Fibroblast of skin of left biceps (primary cell): ENCODE measurements at regions not wholly inside any gene's neighbourhood (a gene's known extent, or its start where the extent isn't known, plus 50 kb on each side); places are given as distances from the start of the nearest gene placed in this dataset.
"Not testable (repeated sequence)": the region's sequence is repeated elsewhere in the genome, so short reads cannot be mapped to it uniquely, and the experiment has no call there.

Experiments used
- DNase-seq, 2 experiments: peaks; one replicate each; pipeline ENCODE4 v3.0.0-alpha.2; 2013; ENCODE audit warnings: low read depth in 2 of 2

DNA sequence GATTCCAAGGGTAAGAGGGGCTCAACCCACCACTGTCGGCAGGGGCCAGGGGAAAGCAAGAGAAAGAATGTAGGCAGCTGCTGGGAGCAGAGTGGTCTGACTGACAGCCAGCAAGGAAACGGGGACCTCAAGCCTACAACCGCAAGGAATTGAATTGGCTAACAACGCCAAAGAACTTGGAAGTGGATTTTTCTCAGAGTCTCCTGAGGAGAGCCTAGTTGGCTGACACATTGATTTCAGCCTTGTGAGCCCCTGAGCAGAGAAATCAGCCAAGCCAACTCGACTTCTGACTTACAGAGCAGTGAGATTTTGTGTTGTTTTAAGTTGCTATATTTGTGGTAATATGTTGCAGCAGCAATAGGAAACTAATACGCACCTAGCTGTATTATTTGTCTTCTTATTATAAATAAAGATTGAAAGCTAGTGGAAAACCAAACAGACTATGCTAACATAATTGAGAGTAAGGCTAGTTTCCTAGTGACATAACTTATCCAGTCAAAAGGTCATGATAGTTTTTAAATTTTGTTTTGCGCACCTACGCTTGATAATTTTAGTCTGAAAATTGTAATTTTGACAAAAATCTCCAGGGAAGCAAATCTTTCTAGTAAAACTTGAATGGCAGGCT lies 145.8 kb upstream of the HCCS start:
- DNase-seq = no peak

DNA sequence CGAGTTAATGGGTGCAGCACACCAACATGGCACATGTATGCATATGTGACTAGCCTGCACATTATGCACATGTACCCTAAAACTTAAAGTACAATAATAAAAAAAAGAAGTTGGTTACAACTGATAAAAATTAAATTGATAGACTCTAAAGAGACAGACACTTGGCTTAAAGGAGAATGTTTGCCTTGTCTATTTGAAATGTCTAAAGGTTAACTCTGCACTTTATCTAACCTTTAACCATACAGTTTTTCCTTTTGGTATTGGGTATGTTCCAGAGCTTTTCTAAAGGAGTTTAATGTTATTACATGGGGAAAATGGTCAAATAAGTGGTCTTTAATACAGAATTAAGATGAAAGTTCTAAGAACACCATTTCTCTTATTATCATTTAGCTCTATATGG lies 145.1 kb upstream of the HCCS start:
- DNase-seq = no peak

DNA sequence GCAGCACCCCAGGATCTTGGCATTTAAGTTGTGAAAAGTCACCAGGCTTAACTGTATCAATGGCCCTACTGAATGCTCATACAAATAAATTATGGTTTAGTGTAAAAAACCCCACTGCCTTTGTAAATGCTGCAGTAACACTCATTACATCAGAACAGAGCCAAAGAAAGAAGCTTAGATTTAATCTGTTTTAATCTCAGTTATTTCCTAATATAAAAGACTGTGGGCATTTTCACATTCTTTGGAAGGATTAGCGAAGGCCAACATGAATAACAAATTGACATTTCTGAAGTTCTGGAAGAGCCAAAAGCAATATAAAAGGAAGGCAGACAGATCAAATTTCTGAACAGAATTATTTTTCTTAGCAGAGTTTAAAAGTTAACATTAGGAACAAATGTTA lies 140.0 kb upstream of the HCCS start:
- no peak for DNase-seq

DNA sequence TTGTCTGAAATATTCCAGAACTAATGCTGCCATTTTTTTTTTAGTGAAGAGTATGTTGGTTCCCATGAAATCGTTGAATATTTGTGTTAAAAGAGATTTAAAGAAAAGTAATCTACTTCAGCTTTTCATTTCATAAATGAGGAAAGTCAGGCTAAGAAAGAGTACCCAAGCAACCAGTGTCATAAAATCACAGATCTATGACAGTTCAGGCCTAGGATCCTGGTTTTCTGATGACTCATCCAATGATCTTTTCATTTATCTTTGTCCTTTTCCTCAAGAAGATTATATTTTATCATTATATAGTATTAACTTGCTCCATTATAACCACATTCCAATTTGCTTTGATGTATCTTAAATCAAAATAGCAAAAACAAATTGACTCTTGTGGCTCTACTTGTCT lies 139.4 kb upstream of the HCCS start:
- DNase-seq = no peak

DNA sequence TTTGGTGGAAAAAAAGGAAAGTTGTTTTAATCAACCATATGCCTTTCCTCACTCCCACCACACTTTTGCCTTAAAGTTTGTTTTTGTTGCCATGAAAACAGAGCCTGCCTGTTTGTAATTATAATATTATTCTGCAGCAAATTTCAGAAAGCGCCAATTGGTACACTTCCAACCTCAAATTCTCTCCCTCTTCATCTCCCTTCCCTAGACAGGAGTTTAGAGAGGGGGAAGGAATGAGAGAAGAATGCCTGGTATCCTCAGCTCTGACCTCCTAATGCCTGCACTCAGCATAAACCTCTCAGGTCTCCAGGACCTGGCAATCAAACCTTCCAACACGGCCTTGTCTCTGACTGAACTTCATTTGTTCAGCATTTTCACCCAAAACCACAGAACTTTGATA lies 138.4 kb upstream of the HCCS start:
- DNase-seq = peak; percentile 68 to 76

DNA sequence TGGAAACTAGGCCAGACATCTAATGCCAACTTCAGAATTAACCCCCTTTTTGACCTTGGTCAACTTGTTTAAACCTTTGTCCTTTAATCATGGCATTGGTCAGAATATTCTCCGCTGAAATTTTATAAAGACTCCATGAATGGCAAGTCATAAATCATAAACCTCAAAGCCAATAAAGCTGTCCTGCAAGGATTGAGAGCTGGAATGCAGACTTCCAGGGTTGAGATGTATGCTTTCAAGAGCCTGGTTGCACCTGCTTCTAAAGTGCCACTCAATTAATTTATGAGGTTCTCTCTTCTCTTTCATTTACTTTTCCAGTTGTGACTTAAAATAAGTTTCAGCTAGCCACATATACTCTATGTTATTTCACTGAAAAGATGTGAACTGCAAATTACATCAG lies 136.2 kb upstream of the HCCS start:
- DNase-seq = no peak

DNA sequence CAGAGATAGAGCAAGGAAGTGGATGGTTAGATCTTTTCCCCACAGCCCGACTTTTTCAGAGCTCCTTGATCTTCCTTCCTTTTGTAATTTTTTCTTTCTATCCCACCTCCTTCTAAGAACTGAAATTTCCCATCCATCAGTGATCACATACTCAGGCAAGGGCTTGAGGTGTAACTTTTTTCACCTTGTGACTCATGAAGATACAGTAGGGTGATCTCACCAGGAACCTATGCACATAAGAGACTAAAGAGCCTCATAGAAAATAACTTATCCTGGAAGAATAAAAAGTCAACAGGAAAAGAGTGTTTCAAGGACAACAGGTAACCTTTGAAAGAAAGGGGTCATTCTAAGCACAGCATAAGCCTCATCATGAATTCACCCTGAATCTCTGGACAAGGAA lies 131.2 kb upstream of the HCCS start:
- DNase-seq = no peak

DNA sequence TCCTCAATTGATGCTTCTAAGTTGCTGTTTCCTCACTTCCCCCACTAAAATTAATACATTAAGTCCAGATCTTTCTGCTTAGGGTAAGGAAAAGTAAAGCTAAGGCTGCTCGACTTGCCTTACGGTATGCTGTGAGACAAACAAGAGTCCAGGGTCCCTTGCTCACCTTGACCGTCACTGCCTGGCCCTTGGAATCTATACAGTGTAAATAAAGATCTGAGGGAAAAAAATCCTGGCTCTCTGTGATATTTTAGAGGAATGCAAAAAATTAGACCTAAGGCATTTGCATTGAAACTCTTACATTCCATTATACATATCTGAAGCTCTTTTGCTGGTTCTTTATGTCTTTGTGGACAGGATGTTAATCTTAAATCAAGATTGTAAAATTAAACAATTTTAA lies 129.6 kb upstream of the HCCS start:
- no peak for DNase-seq

DNA sequence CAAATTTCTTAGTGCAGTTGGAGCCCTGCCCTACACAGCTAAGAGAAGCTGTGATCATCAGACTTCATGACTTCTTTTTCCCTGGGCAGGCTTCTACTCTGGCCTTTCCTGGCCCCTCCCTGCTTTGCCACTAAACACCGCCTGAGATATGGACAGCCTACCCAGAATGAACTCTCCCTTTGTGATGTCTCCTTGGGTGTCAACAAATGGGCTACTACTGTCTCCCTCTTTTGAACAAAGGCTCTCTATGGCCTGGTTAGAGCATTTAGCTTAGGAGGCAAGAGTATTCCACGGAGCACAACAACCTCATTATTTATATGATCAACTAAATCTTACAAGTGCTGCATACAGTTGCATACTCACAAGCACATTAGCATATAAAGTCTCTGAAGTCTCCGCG lies 127.6 kb upstream of the HCCS start:
- no peak for DNase-seq

DNA sequence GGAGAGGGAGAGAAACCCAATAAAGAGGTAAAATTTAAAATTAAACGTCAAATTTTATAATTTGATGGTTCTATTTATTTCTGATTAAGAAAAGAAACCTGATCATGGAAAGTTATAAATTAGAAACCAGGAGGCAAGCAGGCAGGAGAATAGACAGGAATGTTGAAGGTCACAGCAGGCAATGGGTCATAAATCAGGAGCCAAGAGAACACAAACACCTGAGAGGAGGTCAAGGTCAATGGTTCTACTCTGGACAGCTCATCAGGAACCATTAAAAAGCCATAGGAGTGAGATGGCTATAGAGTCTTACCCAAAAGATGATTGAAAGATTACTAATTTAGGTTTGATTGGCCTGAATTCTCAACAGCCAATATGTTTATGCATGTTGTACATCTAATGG lies 126.9 kb upstream of the HCCS start:
- no peak for DNase-seq

DNA sequence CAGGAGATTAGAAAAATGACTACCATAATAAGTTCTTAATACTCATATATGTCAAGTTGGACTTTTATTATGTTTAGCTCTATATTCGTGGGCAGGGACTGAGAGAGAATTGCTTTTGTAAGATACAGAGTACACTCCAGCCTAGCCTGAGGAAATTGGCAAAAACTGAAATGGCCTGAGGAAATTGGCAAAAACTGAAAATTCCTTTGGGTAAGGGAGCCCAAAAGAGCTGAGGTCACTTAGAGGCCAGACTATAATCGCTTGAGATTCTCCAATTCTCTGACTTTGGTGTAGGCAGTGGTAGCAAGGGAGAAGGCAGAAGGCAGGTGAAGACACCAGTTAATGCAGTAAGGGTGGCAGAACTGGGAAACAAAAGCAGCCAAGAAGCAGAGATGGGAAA lies 124.5 kb upstream of the HCCS start:
- DNase-seq = no peak

DNA sequence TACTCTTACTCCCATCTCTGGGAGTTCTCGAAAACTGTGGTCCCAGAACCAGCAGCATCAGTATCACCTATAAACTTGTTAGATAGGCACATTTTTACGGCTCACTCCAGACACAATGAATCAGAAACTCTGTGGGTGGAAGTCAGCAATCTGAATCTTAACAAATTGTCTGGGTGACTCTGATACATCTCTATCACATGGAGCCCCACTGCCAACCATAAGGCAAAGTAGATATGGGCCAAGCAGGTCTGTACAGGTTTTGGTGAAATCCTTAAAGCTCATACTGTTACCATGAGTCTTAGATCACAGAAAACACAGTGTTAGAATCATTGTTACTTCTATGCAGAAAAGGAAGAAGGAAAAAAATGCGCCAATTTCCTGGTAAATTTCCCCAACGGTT lies 122.5 kb upstream of the HCCS start:
- DNase-seq = no peak

DNA sequence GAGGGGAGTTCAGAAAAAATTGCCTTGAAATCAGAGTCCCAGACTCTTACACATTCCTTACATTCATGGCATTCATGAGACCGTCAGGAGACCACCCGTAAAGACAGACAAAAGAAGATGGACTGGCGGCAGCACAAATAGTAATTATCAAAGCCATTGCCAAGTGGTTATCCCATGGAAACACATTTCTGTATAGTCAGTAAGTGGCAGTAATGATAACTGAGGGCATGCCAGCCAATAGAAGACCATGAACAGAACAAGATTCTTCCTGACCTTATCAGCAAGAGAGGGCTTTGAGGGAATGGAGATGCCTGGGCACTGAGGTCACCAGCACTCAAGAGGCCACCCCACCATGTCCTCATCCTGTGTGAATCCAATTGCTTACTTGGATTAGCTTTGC lies 121.7 kb upstream of the HCCS start:
- no peak for DNase-seq

DNA sequence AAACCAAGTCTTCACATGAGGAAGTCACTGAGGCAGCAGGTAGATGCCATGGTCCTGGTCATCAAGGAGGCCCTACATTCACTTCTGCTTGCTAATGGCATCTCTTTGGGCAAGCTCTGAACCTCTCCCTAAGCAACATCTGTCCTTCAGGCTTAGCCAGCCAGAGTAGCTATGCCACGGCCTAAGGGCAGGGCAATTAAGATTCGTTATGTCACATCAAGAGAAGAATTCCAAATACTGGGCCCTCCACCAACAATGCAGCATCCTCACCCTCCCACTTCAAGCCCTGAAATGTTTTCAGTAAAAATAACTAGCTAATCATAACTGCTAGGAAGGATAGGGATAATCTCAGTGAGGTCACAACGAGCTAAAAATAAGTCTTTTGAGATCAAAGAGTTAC lies 120.7 kb upstream of the HCCS start:
- no peak for DNase-seq

DNA sequence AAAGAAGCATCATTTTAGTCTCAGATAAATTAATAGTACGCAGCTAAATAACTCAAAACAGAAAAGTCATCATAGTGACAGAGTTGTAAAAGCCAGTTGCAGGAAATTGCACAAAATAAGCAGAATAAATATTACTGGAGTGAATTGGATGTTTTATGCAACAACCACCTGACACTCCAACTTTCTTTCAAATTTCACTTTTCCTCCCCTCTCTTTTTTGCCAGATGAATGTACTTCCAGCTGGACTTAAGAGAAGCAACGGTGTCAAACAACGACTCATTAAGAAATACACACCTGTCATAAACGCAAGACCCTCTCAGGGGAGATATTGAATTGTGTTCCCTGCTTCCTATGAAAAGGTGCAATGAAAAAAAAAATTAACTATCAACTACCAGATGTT lies 120.2 kb upstream of the HCCS start:
- no peak for DNase-seq

DNA sequence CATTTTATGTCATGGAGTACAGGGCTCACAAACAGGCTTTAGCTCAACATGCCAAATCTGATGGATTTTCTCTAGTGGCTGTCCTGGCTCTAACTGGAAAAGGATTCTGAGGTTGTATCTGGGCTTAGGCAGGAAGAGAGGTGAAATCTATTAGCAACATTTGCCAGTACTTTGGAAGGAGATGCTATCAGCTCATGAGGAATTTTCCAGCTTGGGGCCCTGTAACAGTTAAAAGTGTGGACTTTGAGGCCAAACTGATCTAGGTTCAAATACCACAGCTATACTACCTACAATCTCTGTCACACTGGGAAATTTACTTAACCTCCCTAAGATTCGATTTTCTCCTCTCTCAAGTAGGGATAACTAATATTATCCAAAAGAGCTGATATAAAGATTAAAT lies 119.0 kb upstream of the HCCS start:
- DNase-seq = no peak

DNA sequence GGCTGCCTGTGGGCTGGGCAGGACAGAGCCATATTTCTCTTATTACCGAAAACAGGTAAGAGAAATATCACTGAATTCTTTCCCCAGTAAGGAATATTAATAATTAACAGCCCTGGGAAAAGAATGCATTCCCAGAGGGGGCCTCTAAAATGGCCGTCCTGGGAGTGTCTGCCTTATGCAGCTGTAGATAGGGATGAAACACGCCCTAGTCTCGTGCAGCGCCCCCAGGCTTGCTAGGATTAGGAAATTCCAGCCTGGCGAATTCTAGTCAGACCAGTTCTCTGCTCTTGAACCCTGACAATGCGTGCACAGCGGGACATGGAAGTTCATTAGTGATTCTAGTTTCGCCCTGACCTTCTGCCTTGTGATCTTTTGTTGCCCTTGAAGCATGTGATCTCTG lies 104.1 kb upstream of the HCCS start:
- not testable (repeated sequence) for DNase-seq

DNA sequence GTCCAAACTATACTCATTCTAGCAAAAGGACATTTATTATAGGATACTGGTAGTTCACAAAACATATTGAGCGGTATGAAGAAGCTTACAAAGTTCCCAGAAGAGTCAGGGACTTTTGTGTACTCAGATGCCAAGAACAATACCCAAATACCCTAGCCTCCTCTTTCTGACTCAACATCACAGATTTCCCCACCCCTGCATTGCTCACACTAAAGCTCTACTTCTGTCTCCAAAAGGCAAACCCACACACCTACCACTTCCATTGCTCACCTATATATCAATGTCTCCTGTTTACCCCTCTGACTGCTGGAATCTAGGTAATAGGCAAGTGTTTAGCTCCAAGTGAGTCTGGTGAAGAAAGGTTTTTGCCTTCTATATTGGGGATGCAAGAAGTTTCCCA lies 100.7 kb upstream of the HCCS start:
- no peak for DNase-seq

DNA sequence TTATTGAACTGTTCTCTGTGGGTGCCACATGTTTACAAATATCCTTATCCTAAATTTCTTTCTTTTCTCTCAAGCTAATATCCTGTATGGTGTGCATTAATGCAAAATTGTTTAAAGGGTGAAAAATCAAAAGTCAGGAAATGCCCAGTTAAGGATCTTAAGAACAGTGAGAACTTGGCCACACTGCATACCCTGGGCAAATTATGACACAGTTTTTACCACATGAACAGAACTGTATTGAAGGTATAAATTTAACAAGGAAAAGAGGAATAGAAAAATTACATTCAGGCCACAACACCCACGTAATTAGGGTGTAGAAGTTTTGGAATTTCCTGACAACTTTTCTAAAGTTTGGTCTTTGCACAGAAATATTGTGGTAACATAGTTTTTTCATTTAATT lies 94.4 kb upstream of the HCCS start:
- DNase-seq = no peak

DNA sequence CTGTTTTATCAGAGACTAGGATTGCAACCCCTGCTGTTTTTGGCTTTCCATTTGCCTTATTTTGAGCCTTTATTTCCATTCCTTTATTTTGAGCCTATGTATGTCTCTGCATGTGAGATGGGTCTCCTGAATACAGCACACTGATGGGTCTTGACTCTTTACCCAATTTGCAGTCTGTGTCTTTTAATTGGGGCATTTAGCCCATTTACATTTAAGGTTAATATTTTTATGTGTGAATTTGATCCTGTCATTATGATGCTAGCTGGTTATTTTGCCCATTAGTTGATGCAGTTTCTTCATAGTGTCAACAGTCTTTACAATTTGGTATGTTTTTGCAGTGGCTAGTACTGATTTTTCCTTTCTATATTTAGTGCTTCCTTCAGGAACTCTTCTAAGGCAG lies 88.5 kb upstream of the HCCS start:
- DNase-seq = not testable (repeated sequence)

DNA sequence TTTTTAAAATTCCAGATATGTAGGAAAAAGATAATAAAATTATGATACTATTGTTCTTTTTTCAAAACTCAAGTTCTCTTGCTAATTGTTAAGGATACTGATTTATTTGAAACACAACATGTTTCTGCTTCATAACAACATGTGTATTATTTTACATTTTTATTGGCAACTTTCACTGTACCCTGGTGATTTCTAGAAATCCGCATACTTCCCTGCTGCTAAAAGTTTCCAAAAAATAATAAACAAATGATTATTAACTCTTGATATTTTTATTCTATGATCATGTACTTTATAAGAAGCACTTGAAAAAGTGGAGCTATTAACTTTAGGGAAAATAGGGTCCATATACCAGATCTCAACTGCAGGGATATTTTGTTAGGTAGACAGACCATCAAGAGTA lies 71.2 kb upstream of the HCCS start:
- DNase-seq = no peak

DNA sequence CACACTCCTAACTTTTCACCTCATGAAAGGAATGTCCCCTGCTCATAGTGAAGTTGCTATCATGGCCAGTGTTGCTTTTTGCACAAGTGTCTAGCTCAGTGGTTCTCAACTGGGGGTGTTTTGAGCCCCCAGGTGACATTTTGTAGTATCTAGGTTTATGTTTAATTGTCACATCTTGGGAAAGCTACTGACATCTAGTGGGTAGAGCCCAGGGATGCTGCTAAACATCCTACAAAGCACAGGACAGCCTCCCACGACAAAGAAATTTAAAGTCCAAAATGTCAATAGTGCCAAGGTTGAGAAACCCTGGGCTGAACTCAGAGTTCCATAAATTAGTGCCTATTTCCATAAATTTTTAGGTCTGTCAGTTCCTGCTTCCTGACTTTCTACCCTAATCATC lies 70.7 kb upstream of the HCCS start:
- DNase-seq = no peak

DNA sequence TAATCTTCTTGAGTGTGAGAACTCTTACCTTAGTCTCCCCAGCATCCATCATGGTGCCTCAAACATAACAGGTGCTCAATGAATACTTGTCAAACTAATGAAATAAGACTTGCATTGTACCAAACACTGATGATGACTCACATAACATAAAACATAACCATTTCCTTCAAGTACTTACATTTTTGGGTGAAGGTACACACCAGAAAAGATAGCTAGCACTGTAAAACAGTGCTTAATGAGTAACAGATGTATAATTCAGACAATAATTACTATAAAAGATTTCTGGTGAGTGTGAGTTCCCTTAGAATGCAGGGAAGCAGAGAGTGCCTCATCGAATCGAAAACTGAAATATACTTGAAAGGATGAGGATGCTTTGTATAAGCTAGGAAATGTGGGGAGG lies 70.1 kb upstream of the HCCS start:
- peak in 1 of 2 experiments; percentile 21 for DNase-seq

DNA sequence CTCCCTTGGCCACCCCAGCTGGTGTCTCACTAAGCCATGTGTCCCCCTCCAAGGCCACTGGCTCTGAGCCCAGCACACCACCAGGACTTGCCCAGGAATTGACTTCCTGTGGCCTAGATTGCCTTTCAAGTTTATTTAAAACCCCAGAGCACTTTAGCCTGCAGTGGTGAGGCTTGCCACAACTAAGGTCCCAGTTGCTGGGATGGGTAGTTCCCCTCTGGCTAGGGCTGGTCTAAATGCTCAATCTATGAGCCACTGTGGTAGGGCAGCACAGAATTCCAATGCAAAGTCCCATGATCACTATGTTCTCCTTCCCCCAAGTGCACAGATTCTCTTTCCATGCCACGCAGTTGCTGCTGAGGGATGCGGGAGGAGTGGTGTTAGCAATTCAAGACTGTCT lies 61.1 kb upstream of the HCCS start:
- no peak for DNase-seq

DNA sequence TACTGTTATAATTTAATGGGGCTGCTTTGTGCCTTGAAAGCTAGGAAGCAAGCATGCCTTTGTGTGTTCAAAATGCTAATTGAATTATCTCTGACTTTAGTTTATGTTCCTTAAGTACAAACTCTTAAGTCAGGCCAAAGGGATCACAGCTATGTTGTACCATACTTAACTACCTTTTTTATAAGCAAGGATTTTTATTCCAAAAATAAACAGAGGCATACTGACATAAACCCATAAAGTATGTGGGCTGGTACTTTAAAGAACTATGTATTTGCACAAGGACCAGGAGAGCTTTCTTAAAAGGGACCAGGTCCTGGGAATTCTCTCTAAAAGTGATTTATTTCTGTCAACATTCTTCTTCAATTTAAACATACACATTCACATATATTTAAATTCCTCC lies 57.8 kb upstream of the HCCS start:
- DNase-seq = no peak
